Gastrocnemius medialis (tissue), 4 donors: ENCODE measurements at regions not wholly inside any gene's neighbourhood (a gene's known extent, or its start where the extent isn't known, plus 50 kb on each side); places are given as distances from the start of the nearest gene placed in this dataset.

ENCODE experiments used
- ATAC-seq, 2 donors: fragments of 150-250 bp; one replicate each; pipeline ENCODE4 v1.9.1; 2016
- DNase-seq, 2 donors: peaks; one replicate each; pipeline ENCODE4 v3.0.0-alpha.2; 2019
- H3K27ac ChIP-seq, 4 donors: fragments of 200-600 bp; sonication (generic); 1 replicate in 1 of 4; 2 replicates in 3 of 4; pipeline ENCODE4 v1.5.1; 2016 to 2018; ENCODE audit warnings: mild to moderate bottlenecking in 2 of 4, moderate library complexity in 1 of 4
- H3K27me3 ChIP-seq, 3 donors: fragments of 200-600 bp; sonication (generic) in 2 of 3; 1 replicate in 1 of 3; 2 replicates in 2 of 3; pipeline versions ENCODE4 v1.5.1 to v1.6.0; 2016 to 2019; ENCODE audit warnings: mild to moderate bottlenecking in 1 of 3, moderate library complexity in 1 of 3
- H3K36me3 ChIP-seq, 2 donors: fragments of 200-600 bp; sonication (generic) in 1 of 2; one replicate each; pipeline ENCODE4 v1.5.1; 2017 to 2018
- H3K4me1 ChIP-seq, 2 donors: fragments of 200-600 bp; sonication (generic) in 1 of 2; one replicate each; pipeline ENCODE4 v1.5.1; 2016 to 2017; ENCODE audit warnings: mild to moderate bottlenecking in 2 of 2
- H3K4me3 ChIP-seq, 4 donors: fragments of 200-600 bp; sonication (generic) in 3 of 4; 1 replicate in 1 of 4; 2 replicates in 3 of 4; pipeline ENCODE4 v1.5.1; 2016 to 2019; ENCODE audit warnings: mild to moderate bottlenecking in 2 of 4
- H3K9me3 ChIP-seq, 3 donors: fragments of 200-600 bp; sonication (generic) in 2 of 3; 1 replicate in 1 of 3; 2 replicates in 2 of 3; pipeline ENCODE4 v1.5.1; 2016 to 2019
- POLR2A ChIP-seq, 2 donors: fragments of 450-650 bp; IDR thresholded peaks; one replicate each; pipeline ENCODE4 v1.6.1; 2017; ENCODE audit warnings: antibody characterized with exemption in 2 of 2, mild to moderate bottlenecking in 2 of 2, moderate library complexity in 2 of 2
- in situ Hi-C, 4 donors: fragments of 200-750 bp; cut with MboI; loops; one replicate each; pipeline versions ENCODE4 v1.15.0 to v1.8.0; 2017; ENCODE audit warnings: low sequenced_read_pairs in 4 of 4
- intact Hi-C: fragments of 100-400 bp; cut with DNase I; formaldehyde crosslinking; loops from one replicate; pipeline ENCODE4 v1.15.1; 2023; ENCODE audit warnings: low total_unique reads
- TF ChIP-seq, protein P1 (sequence below), 5 experiments: fragments of 450-650 bp in 3 of 5; fragments of 200-600 bp in 2 of 5; sonication (generic) in 2 of 5; IDR thresholded peaks in 4 of 5; conservative IDR thresholded peaks in 1 of 5; 1 replicate in 4 of 5; 2 replicates in 1 of 5; pipeline ENCODE4 v1.5.1; 2016 to 2019; ENCODE audit warnings: antibody characterized with exemption in 5 of 5, mild to moderate bottlenecking in 3 of 5, moderate library complexity in 3 of 5

DNA sequence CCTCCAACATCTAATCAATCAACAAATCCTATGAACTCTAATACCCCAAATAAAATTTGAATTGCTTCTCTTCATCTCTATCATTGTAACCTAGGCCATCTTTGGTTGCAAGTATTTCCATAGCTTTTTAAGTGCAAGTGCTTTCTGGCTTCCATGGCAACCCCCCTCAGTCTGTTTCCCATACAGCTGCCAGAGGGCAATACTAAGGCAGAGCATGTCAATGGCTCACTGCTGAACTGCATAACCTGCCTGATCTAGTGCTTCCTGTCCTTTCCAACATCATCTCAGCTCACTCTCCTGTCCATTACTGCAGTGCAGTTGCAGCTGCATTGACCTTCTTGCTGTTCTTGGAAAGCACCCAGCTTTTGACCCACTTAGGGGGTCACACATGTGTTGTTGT is 198.4 kb downstream of the WNT5A start:
- no peak overlapping the region for H3K27ac ChIP-seq
- H3K4me3 ChIP-seq, result no peak overlapping the region
- H3K27me3 ChIP-seq, result no peaks in the 10 kb centered on the region
- no peaks in the 10 kb centered on the region for H3K4me1 ChIP-seq
- ATAC-seq (no peak), DNase-seq (no peak)
- in situ Hi-C loops, result no loop called here
- TF ChIP-seq, protein P1, sequence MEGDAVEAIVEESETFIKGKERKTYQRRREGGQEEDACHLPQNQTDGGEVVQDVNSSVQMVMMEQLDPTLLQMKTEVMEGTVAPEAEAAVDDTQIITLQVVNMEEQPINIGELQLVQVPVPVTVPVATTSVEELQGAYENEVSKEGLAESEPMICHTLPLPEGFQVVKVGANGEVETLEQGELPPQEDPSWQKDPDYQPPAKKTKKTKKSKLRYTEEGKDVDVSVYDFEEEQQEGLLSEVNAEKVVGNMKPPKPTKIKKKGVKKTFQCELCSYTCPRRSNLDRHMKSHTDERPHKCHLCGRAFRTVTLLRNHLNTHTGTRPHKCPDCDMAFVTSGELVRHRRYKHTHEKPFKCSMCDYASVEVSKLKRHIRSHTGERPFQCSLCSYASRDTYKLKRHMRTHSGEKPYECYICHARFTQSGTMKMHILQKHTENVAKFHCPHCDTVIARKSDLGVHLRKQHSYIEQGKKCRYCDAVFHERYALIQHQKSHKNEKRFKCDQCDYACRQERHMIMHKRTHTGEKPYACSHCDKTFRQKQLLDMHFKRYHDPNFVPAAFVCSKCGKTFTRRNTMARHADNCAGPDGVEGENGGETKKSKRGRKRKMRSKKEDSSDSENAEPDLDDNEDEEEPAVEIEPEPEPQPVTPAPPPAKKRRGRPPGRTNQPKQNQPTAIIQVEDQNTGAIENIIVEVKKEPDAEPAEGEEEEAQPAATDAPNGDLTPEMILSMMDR (IDR thresholded peaks at IDR 0.05 in 4 of 5, conservative IDR thresholded peaks at IDR 0.05 in 1 of 5), result no peak
- TF ChIP-seq POLR2A (IDR thresholded peaks at IDR 0.05), result no peak
- intact Hi-C loops, result no loop called here
- no peaks in the 10 kb centered on the region for H3K36me3 ChIP-seq
- no peaks in the 10 kb centered on the region for H3K9me3 ChIP-seq

DNA sequence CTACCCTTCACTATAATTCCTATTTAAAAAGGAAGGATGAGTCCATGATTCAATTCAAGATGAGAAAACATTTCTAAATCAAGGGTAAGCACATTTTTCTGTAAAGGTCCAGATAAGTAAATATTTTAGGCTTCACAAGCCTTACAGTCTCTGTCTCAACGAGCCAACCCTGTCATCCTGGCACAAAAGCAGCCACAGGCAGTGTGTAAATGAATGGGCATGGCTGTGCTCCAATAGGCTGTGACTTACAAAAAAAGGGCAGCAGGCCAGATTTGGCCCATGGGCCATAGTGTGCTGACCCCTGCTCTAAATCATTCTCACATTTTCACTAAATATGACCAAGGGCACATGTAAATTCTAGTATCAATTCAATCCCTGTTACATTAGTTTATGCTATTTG is 200.4 kb downstream of the WNT5A start:
- TF ChIP-seq, protein P1 (IDR thresholded peaks at IDR 0.05 in 4 of 5, conservative IDR thresholded peaks at IDR 0.05 in 1 of 5), result no peak
- no peak for TF ChIP-seq POLR2A (IDR thresholded peaks at IDR 0.05)
- H3K4me1 ChIP-seq, result no peaks in the 10 kb centered on the region
- intact Hi-C loops, result no loop called here
- ATAC-seq (no peak), DNase-seq (no peak)
- in situ Hi-C loops, result no loop called here
- H3K27me3 ChIP-seq, result no peaks in the 10 kb centered on the region
- no peaks in the 10 kb centered on the region for H3K9me3 ChIP-seq
- H3K36me3 ChIP-seq, result no peaks in the 10 kb centered on the region
- no peak overlapping the region for H3K4me3 ChIP-seq
- H3K27ac ChIP-seq, result no peak overlapping the region

DNA sequence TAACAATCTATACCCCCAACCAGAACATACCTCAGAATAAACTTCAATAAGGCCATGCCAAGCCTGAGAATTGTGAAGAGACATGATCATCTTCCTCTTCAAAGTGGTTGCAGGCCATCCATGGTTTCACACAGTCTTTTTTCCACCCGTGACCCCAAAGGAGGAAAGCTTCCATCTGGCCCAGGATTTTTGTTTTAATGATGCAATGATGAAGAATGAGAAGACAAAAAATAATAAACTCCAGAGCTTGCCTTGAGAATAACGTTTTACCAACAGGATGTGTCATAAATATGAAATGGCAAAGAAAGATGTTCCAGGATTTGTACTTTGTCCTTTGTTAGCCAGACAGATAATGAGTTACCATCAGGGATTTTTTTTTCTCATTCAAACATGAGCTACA is 201.9 kb downstream of the WNT5A start:
- TF ChIP-seq POLR2A (IDR thresholded peaks at IDR 0.05), result no peak
- TF ChIP-seq, protein P1 (IDR thresholded peaks at IDR 0.05 in 4 of 5, conservative IDR thresholded peaks at IDR 0.05 in 1 of 5), result no peak
- intact Hi-C loops, result no loop called here
- H3K27ac ChIP-seq, result no peak overlapping the region

DNA sequence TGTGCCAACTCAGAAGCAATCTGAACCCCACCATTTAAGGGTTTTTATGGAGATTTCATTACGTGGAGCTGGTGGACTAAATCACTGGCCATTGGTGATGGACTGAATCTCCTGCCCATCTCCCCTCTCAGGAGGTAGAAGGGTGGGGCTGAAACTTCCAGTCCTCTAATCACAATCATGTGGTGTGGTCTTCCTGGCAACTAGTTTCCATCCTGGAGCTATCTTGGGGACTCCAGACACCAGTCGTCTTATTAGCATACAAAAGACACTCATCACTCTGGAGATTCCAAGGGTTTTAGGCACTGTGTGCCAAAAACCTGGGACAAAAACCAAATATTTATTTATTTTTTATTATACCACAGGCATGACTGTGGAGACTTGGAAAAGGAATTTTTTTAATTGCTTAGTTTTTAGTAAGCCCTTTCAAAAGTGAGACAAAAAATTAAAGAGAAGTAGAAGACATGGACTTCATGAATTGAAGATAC is 203.6 kb downstream of the WNT5A start:
- Histone ChIP-seq H3K36me3 (no peaks in the 10 kb centered on the region), H3K27me3 (no peaks in the 10 kb centered on the region), H3K4me1 (no peaks in the 10 kb centered on the region), H3K9me3 (no peaks in the 10 kb centered on the region), H3K4me3 (no peak overlapping the region), H3K27ac (no peak overlapping the region)
- intact Hi-C loops (no loop called here), in situ Hi-C loops (no loop called here)
- TF ChIP-seq, protein P1 (IDR thresholded peaks at IDR 0.05 in 4 of 5, conservative IDR thresholded peaks at IDR 0.05 in 1 of 5), result no peak
- no peak for TF ChIP-seq POLR2A (IDR thresholded peaks at IDR 0.05)
- ATAC-seq, result no peak
- no peak for DNase-seq

More for the DNA sequence above, 201.9 kb downstream of the WNT5A start:
- Histone ChIP-seq H3K9me3 (no peaks in the 10 kb centered on the region), H3K4me1 (no peaks in the 10 kb centered on the region), H3K4me3 (no peak overlapping the region), H3K36me3 (no peaks in the 10 kb centered on the region), H3K27me3 (no peaks in the 10 kb centered on the region)
- DNase-seq (no peak), ATAC-seq (no peak)
- in situ Hi-C loops, result no loop called here

DNA sequence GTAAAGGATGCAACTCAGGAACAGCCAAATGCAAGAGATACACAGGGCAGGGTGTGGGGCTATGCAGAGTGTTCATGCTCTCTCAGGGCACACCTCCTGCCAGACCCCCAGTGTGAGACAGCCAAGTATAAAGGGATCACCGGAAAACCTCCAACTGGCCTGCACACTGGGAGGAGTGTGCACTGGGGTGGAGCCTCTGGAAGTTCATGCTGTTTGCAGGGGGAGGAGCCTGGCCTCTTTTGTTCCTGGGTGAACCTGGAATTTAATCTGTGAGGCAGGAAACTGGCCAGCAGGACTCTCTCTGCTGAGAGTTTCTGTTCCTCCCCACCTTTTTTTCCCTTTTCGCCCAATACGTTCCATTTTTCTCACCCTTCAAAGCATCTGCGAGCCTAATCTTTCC is 204.1 kb downstream of the WNT5A start:
- ATAC-seq, result no peak
- Histone ChIP-seq H3K27ac (no peak overlapping the region), H3K36me3 (no peaks in the 10 kb centered on the region), H3K4me1 (no peaks in the 10 kb centered on the region), H3K4me3 (no peak overlapping the region), H3K9me3 (no peaks in the 10 kb centered on the region), H3K27me3 (no peaks in the 10 kb centered on the region)
- DNase-seq, result no peak
- TF ChIP-seq, protein P1 (IDR thresholded peaks at IDR 0.05 in 4 of 5, conservative IDR thresholded peaks at IDR 0.05 in 1 of 5), result no peak
- TF ChIP-seq POLR2A (IDR thresholded peaks at IDR 0.05), result no peak
- intact Hi-C loops, result no loop called here
- in situ Hi-C loops, result no loop called here
